GM13977 (cell line): ENCODE measurements at regions not wholly inside any gene's neighbourhood (a gene's known extent, or its start where the extent isn't known, plus 50 kb on each side); places are given as distances from the start of the nearest gene placed in this dataset.
A peak's percentile ranks its signal among the peaks of the same experiment; 100 is the strongest.

Experiments used
- DNase-seq: peaks from one replicate; pipeline ENCODE4 v3.0.0; 2012; ENCODE audit warnings: low spot score
- in situ Hi-C: fragments of 300-500 bp; cut with MboI; formaldehyde crosslinking; loops from one replicate; pipeline ENCODE4 v1.12.0; 2022; ENCODE audit warnings: low sequenced_read_pairs, low pct_unique_long_range_greater_than_20kb, mixed read lengths, inconsistent platforms; ENCODE audit not compliant: unreplicated experiment
- TF ChIP-seq, protein P1 (sequence below): IDR thresholded peaks from 2 replicates; pipeline ENCODE4 v1.5.1; 2012; ENCODE audit warnings: mild to moderate bottlenecking, control low read depth; ENCODE audit not compliant: insufficient read depth; ENCODE audit errors: extremely low read depth, missing control alignments

DNA sequence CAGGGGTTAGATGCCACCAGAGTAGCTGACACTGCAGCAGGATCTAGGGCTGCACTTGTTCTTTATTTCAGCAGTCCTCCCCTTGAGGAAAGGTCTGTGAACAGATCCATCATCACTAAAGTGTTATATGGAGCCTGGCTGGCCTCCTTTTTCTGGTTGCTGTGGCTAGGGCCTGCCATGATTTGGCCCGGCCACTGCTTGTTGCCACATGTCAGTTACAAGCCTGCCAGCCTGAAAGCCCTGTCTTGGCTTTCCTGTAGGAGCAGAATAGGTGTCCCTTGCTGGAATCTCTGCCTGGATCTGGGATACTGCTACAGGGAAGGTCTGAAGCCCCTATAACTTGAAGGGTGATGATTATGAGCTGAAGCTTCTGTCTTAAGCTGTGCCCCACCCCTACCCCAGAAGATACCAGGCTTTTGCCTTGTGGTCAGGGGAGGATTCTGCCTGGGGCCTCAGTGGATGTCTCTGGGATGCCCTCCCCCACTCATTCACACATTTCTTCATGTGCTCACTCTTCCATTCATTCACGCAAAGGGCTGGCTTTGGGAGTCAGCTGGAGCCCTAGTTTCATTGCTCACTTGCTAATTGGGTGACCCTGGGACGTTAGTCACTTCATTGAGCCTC is 64.7 kb downstream of the NDUFS5 start:
- in situ Hi-C loops = loop anchor here (10.0 kb wide), 1 partner anchor 94 kb away; no protein-coding TSS in a partner anchor
- no peak for DNase-seq
- TF ChIP-seq, protein P1, sequence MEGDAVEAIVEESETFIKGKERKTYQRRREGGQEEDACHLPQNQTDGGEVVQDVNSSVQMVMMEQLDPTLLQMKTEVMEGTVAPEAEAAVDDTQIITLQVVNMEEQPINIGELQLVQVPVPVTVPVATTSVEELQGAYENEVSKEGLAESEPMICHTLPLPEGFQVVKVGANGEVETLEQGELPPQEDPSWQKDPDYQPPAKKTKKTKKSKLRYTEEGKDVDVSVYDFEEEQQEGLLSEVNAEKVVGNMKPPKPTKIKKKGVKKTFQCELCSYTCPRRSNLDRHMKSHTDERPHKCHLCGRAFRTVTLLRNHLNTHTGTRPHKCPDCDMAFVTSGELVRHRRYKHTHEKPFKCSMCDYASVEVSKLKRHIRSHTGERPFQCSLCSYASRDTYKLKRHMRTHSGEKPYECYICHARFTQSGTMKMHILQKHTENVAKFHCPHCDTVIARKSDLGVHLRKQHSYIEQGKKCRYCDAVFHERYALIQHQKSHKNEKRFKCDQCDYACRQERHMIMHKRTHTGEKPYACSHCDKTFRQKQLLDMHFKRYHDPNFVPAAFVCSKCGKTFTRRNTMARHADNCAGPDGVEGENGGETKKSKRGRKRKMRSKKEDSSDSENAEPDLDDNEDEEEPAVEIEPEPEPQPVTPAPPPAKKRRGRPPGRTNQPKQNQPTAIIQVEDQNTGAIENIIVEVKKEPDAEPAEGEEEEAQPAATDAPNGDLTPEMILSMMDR = no peak

DNA sequence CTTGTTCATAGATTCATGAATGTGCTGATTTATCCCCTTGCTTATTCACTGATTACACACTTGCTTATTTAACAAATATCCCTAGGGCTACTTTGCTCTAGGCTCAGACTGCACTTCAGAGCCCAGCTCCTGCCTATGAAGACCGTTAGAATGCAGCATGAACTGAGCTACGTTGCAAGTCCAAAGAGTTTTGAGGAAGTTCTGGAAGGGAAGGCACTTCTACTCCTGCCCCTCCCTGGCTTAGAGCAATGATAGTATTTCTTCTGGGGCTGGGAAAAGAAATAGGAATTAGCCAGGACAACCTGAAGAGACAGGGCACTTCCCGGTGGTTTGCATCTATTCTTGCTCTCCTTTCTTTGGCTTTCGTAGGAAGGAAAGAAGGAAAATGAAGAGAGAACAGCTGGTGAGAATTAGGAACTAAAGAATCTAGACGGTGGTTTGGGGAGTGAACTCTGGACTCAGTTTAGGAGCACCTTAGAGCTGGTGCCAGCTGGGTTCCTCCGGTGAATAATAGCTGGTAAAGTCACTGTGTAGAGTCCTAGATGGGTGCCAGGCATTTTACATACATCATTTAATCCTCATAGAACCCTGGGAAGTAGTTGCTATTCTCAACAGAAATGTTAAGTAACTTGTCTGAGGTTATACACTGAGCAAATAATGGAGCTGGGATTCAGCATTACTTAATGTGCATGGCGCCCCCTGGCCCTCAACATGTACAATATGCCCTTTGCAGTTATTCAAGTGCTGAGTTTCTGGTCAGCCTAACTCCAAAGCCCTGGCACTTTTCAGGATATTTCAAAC is 65.9 kb downstream of the NDUFS5 start:
- in situ Hi-C loops = loop anchor here (10.0 kb wide), 1 partner anchor 93 kb away; no protein-coding TSS in a partner anchor
- TF ChIP-seq, protein P1 = peak; percentile 87
- no peak for DNase-seq

DNA sequence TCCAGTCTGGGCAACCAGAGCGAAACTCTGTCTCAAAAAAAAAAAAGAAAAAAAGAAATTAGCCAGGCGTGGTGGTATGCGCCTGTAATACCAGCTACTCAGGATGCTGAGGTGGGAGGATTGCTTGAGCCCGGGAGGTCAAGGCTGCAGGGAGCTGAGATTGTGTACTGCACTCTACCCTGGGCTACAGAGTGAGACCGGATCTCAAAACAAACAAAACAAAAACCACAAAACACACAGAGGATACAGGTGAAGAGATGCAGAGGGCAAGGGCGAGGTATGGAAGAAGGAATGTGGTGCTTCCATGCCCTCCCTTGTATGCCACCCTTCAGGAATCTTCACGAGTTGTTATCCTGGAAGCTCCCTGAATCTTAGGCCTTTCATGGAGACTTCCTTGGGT is 68.5 kb downstream of the NDUFS5 start:
- TF ChIP-seq, protein P1 = no peak
- in situ Hi-C loops = loop anchor here (5.0 to 10.0 kb wide), 2 partner anchors 90 to 168 kb away; no protein-coding TSS in a partner anchor
- DNase-seq = no peak

DNA sequence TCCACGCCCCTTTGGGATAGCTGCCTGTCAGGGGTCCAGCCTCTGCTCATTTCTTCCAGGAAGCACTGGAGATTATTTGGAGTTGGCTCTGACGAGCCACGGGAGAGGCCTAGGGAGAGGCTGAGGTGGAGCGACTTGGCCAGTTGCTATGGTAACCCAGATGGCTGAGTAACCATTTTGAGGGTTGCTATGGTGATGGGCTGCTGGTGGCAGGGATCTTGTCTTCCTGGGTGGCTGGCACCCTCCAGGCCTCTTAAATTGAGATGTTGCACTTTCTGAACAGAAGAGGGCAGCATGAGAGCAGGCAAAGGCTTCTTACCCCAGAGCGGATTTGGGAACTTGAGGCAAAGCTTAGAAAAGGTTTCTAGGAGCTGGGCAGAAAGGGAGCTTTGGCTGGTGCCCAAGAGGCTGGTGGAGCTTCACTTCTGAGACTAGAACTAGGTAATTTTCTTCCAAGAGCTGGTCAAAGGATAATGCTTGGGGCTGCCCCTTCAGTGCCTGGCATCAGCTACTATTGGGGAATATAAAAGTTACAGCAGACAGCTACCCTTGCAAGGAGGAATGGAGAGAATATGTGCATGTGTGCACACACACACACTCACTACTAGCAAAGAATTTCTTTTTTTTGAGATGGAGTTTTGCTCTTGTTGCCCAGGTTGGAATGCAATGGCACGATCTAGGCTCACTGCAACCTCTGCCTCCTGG is 72.5 kb downstream of the NDUFS5 start:
- in situ Hi-C loops = loop anchor here (5.0 to 10.0 kb wide), 2 partner anchors 86 to 164 kb away; no protein-coding TSS in a partner anchor
- TF ChIP-seq, protein P1 = peak; percentile 85
- peak; percentile 83 for DNase-seq

DNA sequence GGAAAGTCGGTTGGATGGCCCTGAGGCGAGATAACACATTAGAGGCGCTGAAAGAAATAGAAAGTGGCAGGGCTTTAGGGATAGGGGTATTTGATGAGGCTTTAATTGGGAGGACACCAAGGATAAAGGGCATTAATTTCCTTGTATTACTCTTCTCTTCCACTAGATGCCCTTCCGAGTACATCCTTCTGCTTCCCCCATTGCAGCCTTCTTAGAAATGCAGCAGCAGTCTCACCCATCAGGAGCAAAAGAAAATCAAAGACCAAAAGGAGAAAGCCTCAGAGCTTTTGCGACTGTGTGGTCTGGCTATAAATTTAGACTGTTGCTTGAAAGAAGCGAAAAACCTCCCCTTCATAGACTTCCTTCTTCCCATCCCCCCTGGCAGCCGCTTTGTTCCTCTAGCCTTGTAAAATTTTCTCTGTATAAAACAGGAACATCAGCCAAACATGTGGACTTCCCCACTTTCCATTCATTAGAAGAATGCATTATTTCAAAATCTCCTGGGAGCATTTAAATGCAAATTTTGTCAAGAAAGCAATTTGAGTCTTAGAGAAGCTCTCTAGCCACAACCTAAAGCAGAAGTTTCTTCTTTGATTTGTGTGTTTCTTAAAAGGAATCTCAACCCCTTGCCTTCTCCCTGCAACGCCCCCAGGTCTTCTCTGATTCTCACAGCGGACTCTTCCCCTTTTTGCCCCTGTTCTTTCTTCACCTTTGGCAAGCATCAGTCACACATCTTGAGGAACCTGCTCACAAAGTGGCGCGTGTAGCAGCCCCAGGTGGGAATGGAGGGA is 76.6 kb downstream of the NDUFS5 start:
- peak; percentile 82 for DNase-seq
- TF ChIP-seq, protein P1 = peak; percentile 71
- in situ Hi-C loops = no loop called here
